DND-41 (cell line): ENCODE measurements at regions not wholly inside any gene's neighbourhood (a gene's known extent, or its start where the extent isn't known, plus 50 kb on each side); places are given as distances from the start of the nearest gene placed in this dataset.

ENCODE experiments used
- ATAC-seq: fragments of 200-7000 bp; cut with Tn5 transposase; 3 replicates; pipeline ENCODE4 v1.9.1; 2021; ENCODE audit warnings: low read depth; ENCODE audit not compliant: insufficient read depth
- DNase-seq: peaks from one replicate; pipeline ENCODE4 v3.0.0-alpha.2; 2020
- H2AFZ ChIP-seq: 2 replicates; pipeline ENCODE4 v1.6.0; 2012; ENCODE audit warnings: low read depth, low read length
- H3K27ac ChIP-seq: 2 replicates; pipeline ENCODE4 v1.5.1; 2012; ENCODE audit warnings: low read length, inconsistent platforms
- H3K27me3 ChIP-seq: fragments of 200-600 bp; sonication (generic); 2 replicates; pipeline ENCODE4 v1.6.0; 2012; ENCODE audit warnings: low read length, mild to moderate bottlenecking, inconsistent platforms; ENCODE audit not compliant: insufficient read depth, poor library complexity
- H3K36me3 ChIP-seq: 2 replicates; pipeline ENCODE4 v1.5.1; 2012; ENCODE audit warnings: low read length, inconsistent platforms; ENCODE audit not compliant: insufficient read depth
- H3K4me1 ChIP-seq: 2 replicates; pipeline ENCODE4 v1.5.1; 2012; ENCODE audit warnings: mild to moderate bottlenecking, low read length; ENCODE audit not compliant: insufficient read depth
- H3K4me2 ChIP-seq: 2 replicates; pipeline ENCODE4 v1.6.0; 2012; ENCODE audit warnings: mild to moderate bottlenecking, moderate library complexity, low read length, inconsistent platforms; ENCODE audit not compliant: insufficient read depth
- H3K4me3 ChIP-seq, 2 experiments: fragments of 200-600 bp in 1 of 2; shearing (Covaris generic) in 1 of 2; 2 replicates each; pipeline ENCODE4 v1.5.1; 2012 to 2016; ENCODE audit warnings: inconsistent platforms in 2 of 2, low read length in 2 of 2, mild to moderate bottlenecking in 2 of 2, low read depth in 1 of 2, moderate library complexity in 1 of 2
- H3K79me2 ChIP-seq: 2 replicates; pipeline ENCODE4 v1.6.0; 2012; ENCODE audit warnings: low read length, inconsistent platforms; ENCODE audit not compliant: insufficient read depth
- H3K9ac ChIP-seq: 2 replicates; pipeline ENCODE4 v1.6.0; 2012; ENCODE audit warnings: low read depth, mild to moderate bottlenecking, inconsistent platforms, low read length, moderate library complexity
- H3K9me3 ChIP-seq: 2 replicates; pipeline ENCODE4 v1.5.1; 2012; ENCODE audit warnings: low read length, moderate library complexity, mild to moderate bottlenecking, inconsistent platforms; ENCODE audit not compliant: insufficient read depth, severe bottlenecking
- H4K20me1 ChIP-seq: 2 replicates; pipeline ENCODE4 v1.6.0; 2012; ENCODE audit warnings: low read length; ENCODE audit not compliant: insufficient read depth
- CTCF ChIP-seq: IDR thresholded peaks from 2 replicates; pipeline ENCODE4 v1.5.1; 2012; ENCODE audit warnings: borderline replicate concordance, low read length, moderate library complexity, mild to moderate bottlenecking; ENCODE audit not compliant: poor library complexity, severe bottlenecking; ENCODE audit errors: extremely low read depth
- EZH2 ChIP-seq: IDR thresholded peaks from 3 replicates; pipeline ENCODE4 v1.6.1; 2012; ENCODE audit warnings: borderline replicate concordance, low read depth, mild to moderate bottlenecking, moderate library complexity, low read length, inconsistent platforms; ENCODE audit not compliant: severe bottlenecking

- no peaks in the 10 kb centered on the region for H3K36me3 ChIP-seq
- no peaks in the 10 kb centered on the region for H4K20me1 ChIP-seq
- H3K4me1 ChIP-seq, result no peaks in the 10 kb centered on the region
- TF ChIP-seq EZH2 (no peak), CTCF (no peak)
- H3K27ac ChIP-seq, result no peak overlapping the region
- H3K4me2 ChIP-seq, result no peak overlapping the region
- no peak overlapping the region for H3K4me3 ChIP-seq
- no peaks in the 10 kb centered on the region for H3K79me2 ChIP-seq
- DNase-seq (no peak), ATAC-seq (no peak)
- no peaks in the 10 kb centered on the region for H3K9me3 ChIP-seq
- H3K9ac ChIP-seq, result no peak overlapping the region
- H3K27me3 ChIP-seq, result peaks cover 6% of the 10 kb centered on the region
- H2AFZ ChIP-seq, result no peak overlapping the region
These were observed 53.3 kb downstream of the BMAL2 start for GRCh38 chr12:27385766-27386564.

GRCh38 chr12:27387473-27387872 is 54.8 kb downstream of the BMAL2 start:
- Histone ChIP-seq H3K9me3 (no peaks in the 10 kb centered on the region), H3K4me3 (no peak overlapping the region), H3K4me2 (no peak overlapping the region), H3K9ac (no peak overlapping the region), H3K27me3 (peaks cover 6% of the 10 kb centered on the region), H3K27ac (no peak overlapping the region), H3K79me2 (no peaks in the 10 kb centered on the region), H2AFZ (no peak overlapping the region), H4K20me1 (no peaks in the 10 kb centered on the region), H3K4me1 (no peaks in the 10 kb centered on the region), H3K36me3 (no peaks in the 10 kb centered on the region)
- DNase-seq (no peak), ATAC-seq (no peak)
- TF ChIP-seq CTCF (no peak), EZH2 (no peak)

- Histone ChIP-seq H3K36me3 (no peaks in the 10 kb centered on the region), H2AFZ (no peak overlapping the region), H3K4me1 (no peaks in the 10 kb centered on the region), H4K20me1 (no peaks in the 10 kb centered on the region), H3K9me3 (no peaks in the 10 kb centered on the region), H3K27me3 (peaks cover 6% of the 10 kb centered on the region), H3K27ac (no peak overlapping the region), H3K79me2 (no peaks in the 10 kb centered on the region), H3K4me2 (no peak overlapping the region), H3K9ac (no peak overlapping the region), H3K4me3 (no peak overlapping the region)
- TF ChIP-seq CTCF (no peak), EZH2 (no peak)
- ATAC-seq (no peak), DNase-seq (no peak)
These were observed 56.0 kb downstream of the BMAL2 start for GRCh38 chr12:27388650-27389049.
